HAP-1 (cell line): ENCODE measurements at regions not wholly inside any gene's neighbourhood (a gene's known extent, or its start where the extent isn't known, plus 50 kb on each side); places are given as distances from the start of the nearest gene placed in this dataset.
A peak's percentile ranks its signal among the peaks of the same experiment; 100 is the strongest.
"Not testable (repeated sequence)": the region's sequence is repeated elsewhere in the genome, so short reads cannot be mapped to it uniquely, and the experiment has no call there.

Experiments used
- DNase-seq, 2 experiments: peaks; one replicate each; pipeline ENCODE4 v3.0.0-alpha.2; 2016 to 2020; ENCODE audit warnings: low spot score in 2 of 2
- H3K27me3 ChIP-seq: fragments of 250-450 bp; sonication (Bioruptor Pico); 2 replicates; pipeline ENCODE4 v1.5.1; 2020; ENCODE audit warnings: low read depth, mild to moderate bottlenecking, moderate library complexity
- H3K36me3 ChIP-seq: fragments of 250-450 bp; sonication (Bioruptor Pico); replicated peaks from 2 replicates; pipeline ENCODE4 v1.5.1; 2020; ENCODE audit warnings: mild to moderate bottlenecking
- H3K4me1 ChIP-seq: fragments of 250-450 bp; sonication (Bioruptor Pico); 2 replicates; pipeline ENCODE4 v1.5.1; 2020; ENCODE audit warnings: mild to moderate bottlenecking
- H3K4me3 ChIP-seq: fragments of 250-450 bp; sonication (Bioruptor Pico); 2 replicates; pipeline ENCODE4 v1.5.1; 2020; ENCODE audit warnings: mild to moderate bottlenecking, moderate library complexity
- H3K9me3 ChIP-seq: fragments of 250-450 bp; sonication (Bioruptor Pico); 2 replicates; pipeline ENCODE4 v1.5.1; 2020; ENCODE audit warnings: mild to moderate bottlenecking, moderate library complexity
- in situ Hi-C: fragments of 300-500 bp; cut with MboI; formaldehyde crosslinking; loops from 3 replicates; pipeline ENCODE4 v1.14.3; 2020; ENCODE audit warnings: low sequenced_read_pairs, inconsistent platforms, mixed read lengths

DNA sequence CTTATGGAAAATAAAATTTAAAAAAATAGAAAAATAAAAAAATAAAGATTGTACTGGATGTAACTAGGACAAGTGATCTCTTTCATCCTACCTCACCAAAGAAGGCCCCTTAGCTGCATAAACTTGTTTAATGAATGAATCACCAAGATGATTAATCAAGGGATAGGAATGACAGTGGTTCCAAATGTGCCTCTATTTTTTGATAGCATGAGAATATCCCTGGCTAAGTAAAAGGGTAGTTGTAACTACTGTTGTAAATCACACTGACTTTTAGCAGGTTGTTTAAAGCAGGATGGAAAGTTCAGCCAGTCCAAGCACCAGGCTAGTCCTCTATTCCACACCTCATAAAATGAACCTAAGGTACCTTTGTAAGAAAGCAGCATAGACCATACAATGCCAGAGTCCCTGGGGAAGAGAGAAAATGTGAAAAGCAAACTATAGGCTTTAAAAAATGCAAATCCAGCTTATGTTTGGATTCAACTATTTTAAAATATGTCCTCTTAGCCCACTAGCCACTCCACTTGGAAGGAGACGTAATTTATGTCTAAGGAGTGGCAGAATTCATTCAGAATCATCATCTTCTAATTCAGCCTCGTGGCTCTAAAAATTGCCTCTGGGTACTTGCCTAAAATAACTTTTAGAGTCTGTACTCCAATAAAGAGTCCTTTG lies 126.8 kb downstream of the SKIDA1 start:
- H3K36me3 ChIP-seq: no peaks in the 10 kb centered on the region
- peak; percentile 78 to 99 for DNase-seq
- H3K27me3 ChIP-seq: no peaks in the 10 kb centered on the region
- no peak overlapping the region for H3K4me3 ChIP-seq
- in situ Hi-C loops: no loop called here
- H3K9me3 ChIP-seq: no peaks in the 10 kb centered on the region
- peaks cover 38% of the 10 kb centered on the region for H3K4me1 ChIP-seq

DNA sequence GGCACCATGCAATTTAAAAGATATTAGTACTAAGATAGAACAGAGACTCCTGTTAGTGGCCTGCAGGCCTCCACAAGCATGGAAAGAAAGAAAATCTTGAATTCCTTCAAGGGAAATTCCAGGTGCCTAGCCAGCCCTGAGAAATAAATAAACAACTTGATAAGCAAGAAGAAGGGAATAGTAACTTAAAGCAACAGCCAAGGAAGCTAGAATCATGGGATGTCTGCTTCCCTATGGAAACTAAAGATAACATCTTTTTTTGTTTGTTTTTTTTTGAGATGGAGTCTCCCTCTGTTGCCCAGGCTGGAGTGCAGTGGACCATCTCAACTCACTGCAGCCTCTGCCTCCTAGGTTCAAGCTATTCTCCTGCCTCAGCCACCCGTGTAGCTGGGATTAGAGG lies 128.6 kb downstream of the SKIDA1 start:
- H3K4me1 ChIP-seq: peaks cover 22% of the 10 kb centered on the region
- no peak for DNase-seq
- no peak overlapping the region for H3K4me3 ChIP-seq
- no peaks in the 10 kb centered on the region for H3K27me3 ChIP-seq
- no peaks in the 10 kb centered on the region for H3K36me3 ChIP-seq
- no peaks in the 10 kb centered on the region for H3K9me3 ChIP-seq
- in situ Hi-C loops: no loop called here

DNA sequence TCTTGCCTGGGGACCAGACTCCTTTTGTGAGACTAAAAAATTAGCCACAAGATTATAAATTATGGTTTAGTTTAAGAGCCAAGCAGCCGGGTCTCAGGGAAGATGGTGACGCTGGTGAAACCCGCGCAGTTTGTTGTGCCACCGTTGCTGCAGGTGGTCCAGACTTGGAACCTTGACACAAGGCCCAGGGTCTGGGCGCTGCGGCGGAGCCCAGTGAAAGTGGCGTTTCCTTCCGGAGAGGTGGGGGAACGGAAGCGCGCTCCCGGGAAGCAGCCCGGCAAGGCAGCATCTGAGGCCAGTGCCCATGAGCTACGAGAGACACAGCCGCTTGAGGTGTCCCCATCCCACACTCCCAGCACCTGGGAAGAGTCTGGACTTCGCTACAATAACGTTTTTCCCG lies 131.6 kb downstream of the SKIDA1 start:
- Histone ChIP-seq H3K4me1 (peaks cover 7% of the 10 kb centered on the region), H3K9me3 (no peaks in the 10 kb centered on the region), H3K27me3 (no peaks in the 10 kb centered on the region), H3K4me3 (no peak overlapping the region), H3K36me3 (no peaks in the 10 kb centered on the region)
- DNase-seq: no peak
- in situ Hi-C loops: no loop called here

- Histone ChIP-seq H3K4me3 (no peak overlapping the region), H3K27me3 (no peaks in the 10 kb centered on the region), H3K9me3 (no peaks in the 10 kb centered on the region), H3K36me3 (no peaks in the 10 kb centered on the region), H3K4me1 (peaks cover 22% of the 10 kb centered on the region)
- in situ Hi-C loops: no loop called here
- peak; percentile 77 to 97 for DNase-seq
Measured at GRCh38 chr10:21388589-21388988, 136.9 kb downstream of the SKIDA1 start.

GRCh38 chr10:21387868-21388267 lies 137.6 kb downstream of the SKIDA1 start:
- Histone ChIP-seq H3K36me3 (no peaks in the 10 kb centered on the region), H3K27me3 (no peaks in the 10 kb centered on the region), H3K4me1 (peaks cover 22% of the 10 kb centered on the region), H3K9me3 (no peaks in the 10 kb centered on the region), H3K4me3 (no peak overlapping the region)
- no peak for DNase-seq
- in situ Hi-C loops: no loop called here

GRCh38 chr10:21385996-21386585 lies 139.4 kb downstream of the SKIDA1 start:
- DNase-seq: no peak
- in situ Hi-C loops: no loop called here

GRCh38 chr10:21385536-21385935 lies 139.9 kb downstream of the SKIDA1 start:
- no peak for DNase-seq
- Histone ChIP-seq H3K4me3 (no peak overlapping the region), H3K4me1 (peaks cover 22% of the 10 kb centered on the region), H3K36me3 (no peaks in the 10 kb centered on the region), H3K27me3 (no peaks in the 10 kb centered on the region), H3K9me3 (no peaks in the 10 kb centered on the region)
- in situ Hi-C loops: no loop called here

More at GRCh38 chr10:21385996-21386585, 139.4 kb downstream of the SKIDA1 start:
- Histone ChIP-seq H3K36me3 (no peaks in the 10 kb centered on the region), H3K27me3 (no peaks in the 10 kb centered on the region), H3K9me3 (no peaks in the 10 kb centered on the region), H3K4me3 (no peak overlapping the region), H3K4me1 (peaks cover 22% of the 10 kb centered on the region)

DNA sequence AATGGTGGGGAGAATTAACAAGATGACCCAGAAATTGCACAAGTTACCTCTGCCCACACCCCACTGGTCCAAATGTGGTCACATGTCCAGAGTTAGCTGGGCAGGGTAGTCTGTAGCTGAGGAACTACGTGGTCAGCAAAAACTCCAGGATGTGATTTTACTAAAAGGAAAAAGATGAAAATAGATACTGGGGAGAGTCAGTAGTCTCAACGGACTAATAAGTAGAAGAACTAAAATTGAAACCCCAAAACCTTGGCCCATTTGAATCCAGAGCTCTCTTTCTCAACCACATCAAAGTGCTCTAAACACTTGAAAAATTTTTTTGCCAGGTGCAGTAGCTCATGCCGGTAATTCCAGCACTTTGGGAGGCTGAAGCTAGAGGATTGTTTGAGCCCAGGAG lies 146.3 kb downstream of the SKIDA1 start:
- peaks cover 4% of the 10 kb centered on the region for H3K4me1 ChIP-seq
- in situ Hi-C loops: no loop called here
- DNase-seq: no peak
- H3K27me3 ChIP-seq: no peaks in the 10 kb centered on the region
- H3K4me3 ChIP-seq: no peak overlapping the region
- H3K9me3 ChIP-seq: no peaks in the 10 kb centered on the region
- no peaks in the 10 kb centered on the region for H3K36me3 ChIP-seq

GRCh38 chr10:21375274-21375673 lies 150.2 kb downstream of the SKIDA1 start:
- H3K4me1 ChIP-seq: peaks cover 11% of the 10 kb centered on the region
- DNase-seq, H3K4me3 ChIP-seq, H3K9me3 ChIP-seq, H3K36me3 ChIP-seq, in situ Hi-C loops, H3K27me3 ChIP-seq: not testable (repeated sequence)

GRCh38 chr10:21373881-21374280 lies 151.6 kb downstream of the SKIDA1 start:
- DNase-seq, H3K9me3 ChIP-seq, H3K36me3 ChIP-seq, H3K27me3 ChIP-seq, H3K4me3 ChIP-seq, in situ Hi-C loops: not testable (repeated sequence)
- H3K4me1 ChIP-seq: peaks cover 13% of the 10 kb centered on the region

- Histone ChIP-seq H3K9me3 (no peaks in the 10 kb centered on the region), H3K36me3 (no peaks in the 10 kb centered on the region), H3K27me3 (no peaks in the 10 kb centered on the region), H3K4me1 (peaks cover 13% of the 10 kb centered on the region), H3K4me3 (no peak overlapping the region)
- in situ Hi-C loops: no loop called here
- DNase-seq: peak; percentile 83 to 91
Measured at GRCh38 chr10:21372651-21373410, 152.7 kb downstream of the SKIDA1 start.

DNA sequence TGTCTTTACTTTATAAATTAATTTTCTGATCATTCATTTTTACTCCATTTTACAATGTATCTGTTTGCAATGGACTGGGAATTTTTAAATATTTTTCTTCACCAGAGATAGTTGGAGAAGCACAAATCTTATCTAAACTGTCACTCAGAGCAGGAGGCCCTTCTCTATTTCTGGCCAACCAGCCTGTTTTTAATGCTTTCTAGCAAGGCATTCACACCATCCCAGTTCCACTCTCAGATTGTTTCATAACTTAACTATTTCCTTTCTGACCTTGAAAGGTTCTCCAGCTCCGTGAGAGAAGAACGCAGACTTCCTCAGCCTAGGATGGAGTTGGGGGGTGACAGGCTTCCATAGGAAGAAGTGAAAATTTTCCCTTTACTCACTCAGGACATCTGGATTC lies 155.8 kb downstream of the SKIDA1 start:
- peaks cover 18% of the 10 kb centered on the region for H3K4me1 ChIP-seq
- in situ Hi-C loops: no loop called here
- DNase-seq: no peak
- H3K4me3 ChIP-seq: no peak overlapping the region
- no peaks in the 10 kb centered on the region for H3K36me3 ChIP-seq
- H3K9me3 ChIP-seq: no peaks in the 10 kb centered on the region
- no peaks in the 10 kb centered on the region for H3K27me3 ChIP-seq

DNA sequence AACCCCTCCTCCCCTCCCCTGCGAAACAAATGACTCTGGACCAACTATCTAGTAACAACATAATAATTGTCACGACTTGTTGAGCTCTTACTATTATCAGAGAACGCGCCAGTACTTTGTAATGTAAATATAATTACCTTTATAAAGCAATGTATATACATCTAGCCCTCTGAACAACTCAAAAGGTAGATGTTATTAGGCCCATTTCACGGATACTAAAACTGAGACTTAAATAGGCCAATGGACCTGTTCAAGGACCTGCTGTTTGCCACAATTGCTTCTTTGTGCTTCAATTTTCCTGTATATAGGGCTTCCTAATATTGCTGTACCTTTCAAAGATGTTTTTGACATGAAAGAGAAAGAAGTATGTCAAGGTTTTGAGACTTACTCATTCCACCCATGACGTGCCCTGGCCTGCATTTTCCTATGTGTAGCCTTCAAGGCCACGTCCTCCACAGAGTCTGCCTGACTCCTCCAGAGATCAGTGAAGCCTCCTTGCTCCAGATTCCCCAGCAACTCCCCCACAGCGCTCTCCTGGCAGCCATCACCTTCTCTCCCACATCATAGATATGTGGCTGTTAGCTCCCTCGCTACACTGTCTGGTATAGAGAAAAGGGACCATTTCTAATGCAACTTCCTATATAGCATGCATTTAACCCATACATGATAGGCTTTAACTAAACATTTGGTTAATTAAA lies 156.6 kb downstream of the SKIDA1 start:
- Histone ChIP-seq H3K4me1 (peaks cover 25% of the 10 kb centered on the region), H3K4me3 (no peak overlapping the region), H3K36me3 (no peaks in the 10 kb centered on the region), H3K9me3 (no peaks in the 10 kb centered on the region), H3K27me3 (no peaks in the 10 kb centered on the region)
- DNase-seq: no peak
- in situ Hi-C loops: no loop called here
